ENCODE measurements at regions not wholly inside any gene's neighbourhood (a gene's known extent, or its start where the extent isn't known, plus 50 kb on each side); places are given as distances from the start of the nearest gene placed in this dataset.
"Not testable (repeated sequence)": the region's sequence is repeated elsewhere in the genome, so short reads cannot be mapped to it uniquely, and the experiment has no call there.

DNA sequence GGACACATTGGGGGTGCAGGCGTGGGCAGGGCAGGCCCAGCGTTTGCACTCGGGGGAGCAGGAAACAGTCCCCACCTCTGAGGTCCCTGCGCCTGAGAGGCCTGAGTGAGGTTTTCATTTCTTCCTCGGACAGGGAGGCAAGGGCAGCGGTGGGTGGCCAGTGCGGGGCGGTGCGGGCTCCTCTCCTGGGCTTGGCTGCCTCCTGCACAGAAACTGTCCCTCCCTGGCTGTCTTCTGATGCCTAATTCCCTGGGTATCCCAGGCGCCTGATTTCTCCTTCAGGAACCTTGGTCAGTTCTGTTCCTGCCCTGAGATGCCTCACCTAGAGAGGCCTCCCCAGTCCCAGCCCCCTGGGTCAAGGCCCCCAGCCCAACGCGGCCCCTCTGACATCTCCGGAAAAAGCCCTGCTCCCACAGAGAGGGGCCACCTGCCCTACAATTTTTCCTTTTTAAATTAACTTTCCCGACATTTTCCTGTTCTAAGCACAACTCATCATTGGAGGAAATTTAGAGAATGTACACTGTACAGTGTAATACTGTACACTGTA is 260.3 kb downstream of the ADGRD1 start:
- TF ChIP-seq, protein P1, sequence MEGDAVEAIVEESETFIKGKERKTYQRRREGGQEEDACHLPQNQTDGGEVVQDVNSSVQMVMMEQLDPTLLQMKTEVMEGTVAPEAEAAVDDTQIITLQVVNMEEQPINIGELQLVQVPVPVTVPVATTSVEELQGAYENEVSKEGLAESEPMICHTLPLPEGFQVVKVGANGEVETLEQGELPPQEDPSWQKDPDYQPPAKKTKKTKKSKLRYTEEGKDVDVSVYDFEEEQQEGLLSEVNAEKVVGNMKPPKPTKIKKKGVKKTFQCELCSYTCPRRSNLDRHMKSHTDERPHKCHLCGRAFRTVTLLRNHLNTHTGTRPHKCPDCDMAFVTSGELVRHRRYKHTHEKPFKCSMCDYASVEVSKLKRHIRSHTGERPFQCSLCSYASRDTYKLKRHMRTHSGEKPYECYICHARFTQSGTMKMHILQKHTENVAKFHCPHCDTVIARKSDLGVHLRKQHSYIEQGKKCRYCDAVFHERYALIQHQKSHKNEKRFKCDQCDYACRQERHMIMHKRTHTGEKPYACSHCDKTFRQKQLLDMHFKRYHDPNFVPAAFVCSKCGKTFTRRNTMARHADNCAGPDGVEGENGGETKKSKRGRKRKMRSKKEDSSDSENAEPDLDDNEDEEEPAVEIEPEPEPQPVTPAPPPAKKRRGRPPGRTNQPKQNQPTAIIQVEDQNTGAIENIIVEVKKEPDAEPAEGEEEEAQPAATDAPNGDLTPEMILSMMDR (IDR thresholded peaks at IDR 0.05) = no peak
- no peak overlapping the region for H3K4me3 Mint-ChIP-seq
- H3K9me3 Mint-ChIP-seq = peaks cover 54% of the 10 kb centered on the region
- DNase-seq = no peak
- H3K27ac Mint-ChIP-seq = no peak overlapping the region
- H3K36me3 Mint-ChIP-seq (ENCODE audit: low read depth) = no peaks in the 10 kb centered on the region; the same call in 1 of the 2 replicates
- no peaks in the 10 kb centered on the region for H3K4me1 Mint-ChIP-seq (ENCODE audit: low read depth)
- H3K27me3 Mint-ChIP-seq (ENCODE audit: insufficient read depth) = no peaks in the 10 kb centered on the region

DNA sequence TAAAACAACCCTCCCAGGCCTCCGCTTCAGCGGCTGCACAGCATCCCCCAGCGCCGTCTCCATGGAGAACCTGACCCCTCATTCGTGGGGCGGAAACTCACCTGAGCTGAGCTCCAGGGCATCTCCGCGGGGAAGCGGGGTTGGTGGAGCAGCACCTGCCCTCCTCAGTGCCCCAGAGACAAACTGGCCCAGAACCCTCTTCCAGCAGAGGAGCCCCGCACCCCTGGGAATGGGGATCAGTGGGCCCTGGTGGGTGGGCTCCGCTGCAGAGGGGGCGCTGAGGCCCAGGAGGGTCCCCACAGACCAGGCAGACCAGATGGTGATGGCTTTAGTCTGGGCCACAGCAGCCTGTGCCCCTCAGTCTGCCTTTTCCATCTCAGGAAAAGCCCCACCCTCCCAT is 261.2 kb downstream of the ADGRD1 start:
- H3K27ac Mint-ChIP-seq; H3K4me1 Mint-ChIP-seq (ENCODE audit: low read depth); H3K4me3 Mint-ChIP-seq; H3K27me3 Mint-ChIP-seq (ENCODE audit: insufficient read depth); DNase-seq; H3K36me3 Mint-ChIP-seq (ENCODE audit: low read depth): not testable (repeated sequence)
- peaks cover 44% of the 10 kb centered on the region for H3K9me3 Mint-ChIP-seq

DNA sequence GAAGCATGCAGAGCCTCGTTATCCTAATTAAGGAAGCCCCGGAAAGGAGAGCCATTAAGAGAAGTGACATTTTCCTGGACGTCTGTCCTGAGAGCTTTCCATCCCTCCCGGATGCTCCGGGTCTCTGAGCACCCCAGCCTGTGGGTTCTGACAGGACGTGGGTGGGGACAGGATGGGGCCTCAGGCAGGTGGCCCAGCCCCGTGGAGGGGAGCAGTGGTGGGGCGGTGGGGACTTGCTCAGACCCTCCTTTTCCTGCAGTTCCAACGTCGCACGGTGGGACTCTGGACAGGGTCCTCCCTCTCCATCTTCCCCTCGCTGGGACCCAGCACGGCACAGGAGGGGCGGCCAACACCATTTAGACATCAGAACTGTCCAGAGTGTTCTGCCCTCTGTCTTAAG is 262.9 kb downstream of the ADGRD1 start:
- H3K27ac Mint-ChIP-seq; H3K27me3 Mint-ChIP-seq (ENCODE audit: insufficient read depth); H3K36me3 Mint-ChIP-seq (ENCODE audit: low read depth); DNase-seq; H3K4me3 Mint-ChIP-seq; H3K4me1 Mint-ChIP-seq (ENCODE audit: low read depth): not testable (repeated sequence)
- H3K9me3 Mint-ChIP-seq = peaks cover 43% of the 10 kb centered on the region

DNA sequence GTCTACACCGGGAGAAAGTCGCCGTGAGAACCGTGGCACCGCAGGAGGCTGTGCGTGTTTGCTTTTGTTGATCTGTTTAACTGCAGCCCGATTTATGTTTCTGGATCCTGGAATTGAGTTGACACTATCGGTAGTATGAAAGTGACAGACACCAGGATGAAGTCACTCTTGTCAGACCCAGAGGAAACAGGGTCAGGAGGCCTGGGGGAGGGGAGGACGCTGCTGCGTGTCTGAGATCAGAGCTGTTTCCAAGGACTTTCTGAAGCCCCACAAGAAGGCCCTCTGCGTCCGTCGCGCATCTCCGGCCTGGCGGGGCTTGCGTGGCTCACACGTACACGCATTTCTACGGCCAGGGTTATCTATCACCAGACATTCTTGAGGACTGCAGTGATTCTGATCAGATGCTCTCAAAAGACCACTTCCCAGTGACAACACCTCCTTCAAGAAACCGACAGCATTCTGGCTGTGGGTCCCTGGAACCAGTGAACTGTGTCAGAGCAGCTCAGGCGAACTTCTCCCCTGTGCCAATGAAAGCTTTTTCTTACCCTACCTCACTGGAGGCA is 263.4 kb downstream of the ADGRD1 start:
- H3K27ac Mint-ChIP-seq = no peak overlapping the region
- no peak overlapping the region for H3K4me3 Mint-ChIP-seq
- DNase-seq = no peak
- H3K9me3 Mint-ChIP-seq = peaks cover 44% of the 10 kb centered on the region
- no peaks in the 10 kb centered on the region for H3K36me3 Mint-ChIP-seq (ENCODE audit: low read depth)
- TF ChIP-seq, protein P1 (IDR thresholded peaks at IDR 0.05) = no peak
- 0 out of 2 replicates have a peak, but pooled peaks cover under 1% of the 10 kb centered on the region for H3K27me3 Mint-ChIP-seq (ENCODE audit: insufficient read depth)
- H3K4me1 Mint-ChIP-seq (ENCODE audit: low read depth) = no peaks in the 10 kb centered on the region

DNA sequence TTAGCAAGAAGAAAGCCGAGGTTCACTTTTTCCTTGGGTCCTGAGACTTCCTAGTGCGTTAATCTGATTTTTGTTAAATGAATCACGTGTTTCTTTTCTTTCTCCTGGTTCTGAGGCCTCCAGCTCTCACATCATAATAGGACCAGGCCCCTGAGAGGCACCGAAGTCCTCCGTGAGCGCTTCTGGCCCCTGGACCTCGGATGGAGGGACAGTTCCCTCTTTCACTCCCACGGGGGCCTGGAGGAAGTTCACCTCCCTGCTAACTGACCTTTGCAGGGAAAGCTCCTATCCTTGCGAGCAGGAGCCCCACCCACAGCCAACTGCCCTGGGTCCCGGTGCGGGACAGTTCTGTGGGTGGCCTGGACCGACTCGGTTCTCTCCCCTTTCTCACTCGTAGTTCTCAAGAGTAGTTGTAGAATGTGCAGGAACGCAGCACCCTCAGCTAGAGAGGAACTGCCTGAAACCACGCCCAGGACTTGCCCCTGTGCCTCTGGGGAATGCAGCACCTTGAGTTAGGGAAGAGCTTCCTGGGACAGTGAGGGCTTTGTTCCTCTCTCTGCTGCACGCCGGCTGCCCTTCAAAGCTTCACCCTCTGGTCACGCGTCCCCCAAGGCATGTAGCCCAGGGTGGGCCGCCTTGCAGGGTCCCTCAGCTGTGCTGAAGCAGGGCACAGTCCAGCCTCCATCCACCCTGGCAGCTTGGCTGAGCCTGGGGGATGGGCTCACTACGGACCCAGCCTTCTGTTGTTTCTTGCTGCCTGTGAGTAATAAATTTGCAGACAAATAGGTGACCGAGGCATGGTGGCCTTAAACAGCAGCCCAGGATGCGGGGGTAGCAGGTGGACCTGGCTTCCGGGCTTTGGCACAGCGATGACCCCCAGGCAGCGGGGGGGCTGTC is 264.6 kb downstream of the ADGRD1 start:
- H3K36me3 Mint-ChIP-seq (ENCODE audit: low read depth) = no peaks in the 10 kb centered on the region

DNA sequence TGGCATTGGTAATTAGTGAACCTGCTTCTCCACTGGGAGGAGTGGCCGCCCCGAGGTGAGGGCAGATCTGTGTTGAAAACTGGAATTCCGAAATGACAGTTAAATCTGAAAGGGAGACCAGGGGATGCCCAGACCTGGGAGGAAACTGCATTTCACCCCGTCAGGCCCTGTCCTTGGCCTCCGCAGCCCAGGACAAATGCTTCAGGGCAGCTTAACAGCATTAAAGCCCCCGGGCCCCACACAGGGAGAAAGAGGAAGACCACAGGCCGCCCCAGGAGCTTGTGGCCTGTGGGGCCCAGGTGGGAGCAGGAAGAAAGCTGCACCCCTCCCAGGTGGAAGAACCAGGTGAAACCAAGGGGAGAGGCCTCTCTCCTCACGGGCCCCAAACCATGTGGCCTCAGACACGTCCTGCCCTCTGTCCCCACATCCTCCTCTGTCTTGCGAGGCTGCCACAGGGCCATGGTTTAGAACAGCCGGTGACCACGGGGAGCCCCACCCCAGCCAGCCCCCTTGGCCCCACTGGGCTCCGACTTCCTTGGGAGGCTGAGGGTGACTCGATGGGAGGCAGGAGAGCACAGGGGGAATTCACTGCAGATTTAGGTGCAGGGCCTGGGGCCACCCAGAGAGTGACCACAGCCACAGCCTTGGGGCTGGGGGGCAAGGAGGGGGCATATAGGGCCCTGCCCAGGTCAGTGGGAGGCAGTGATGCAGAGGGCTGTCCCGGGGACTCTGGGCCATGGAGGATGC is 265.4 kb downstream of the ADGRD1 start:
- Mint-ChIP-seq H3K4me1 (ENCODE audit: low read depth) (no peaks in the 10 kb centered on the region), H3K27me3 (ENCODE audit: insufficient read depth) (0 out of 2 replicates have a peak, but pooled peaks cover 1% of the 10 kb centered on the region), H3K27ac (no peak overlapping the region), H3K4me3 (no peak overlapping the region), H3K36me3 (ENCODE audit: low read depth) (no peaks in the 10 kb centered on the region), H3K9me3 (peaks cover 57% of the 10 kb centered on the region)
- no peak for DNase-seq
- TF ChIP-seq, protein P1 (IDR thresholded peaks at IDR 0.05) = no peak

More for the DNA sequence above, 264.6 kb downstream of the ADGRD1 start:
- H3K4me1 Mint-ChIP-seq (ENCODE audit: low read depth) = no peaks in the 10 kb centered on the region
- H3K27ac Mint-ChIP-seq = no peak overlapping the region
- H3K4me3 Mint-ChIP-seq = no peak overlapping the region
- TF ChIP-seq, protein P1 (IDR thresholded peaks at IDR 0.05) = no peak
- no peak for DNase-seq
- H3K9me3 Mint-ChIP-seq = peaks cover 54% of the 10 kb centered on the region
- 0 out of 2 replicates have a peak, but pooled peaks cover 1% of the 10 kb centered on the region for H3K27me3 Mint-ChIP-seq (ENCODE audit: insufficient read depth)
